ENCODE measurements at regions not wholly inside any gene's neighbourhood (a gene's known extent, or its start where the extent isn't known, plus 50 kb on each side); places are given as distances from the start of the nearest gene placed in this dataset.

- H3K27me3 ChIP-seq (ENCODE audit: control insufficient read depth, insufficient read depth, low read length) = no peaks in the 10 kb centered on the region
- peaks cover 3% of the 10 kb centered on the region; the same call in 1 of the 2 replicates for H3K36me3 ChIP-seq (ENCODE audit: control insufficient read depth, insufficient read depth, low read length)
- H3K9me3 ChIP-seq (ENCODE audit: control insufficient read depth, insufficient read depth, low read depth, low read length) = peaks cover 15% of the 10 kb centered on the region
- peaks cover 4% of the 10 kb centered on the region; the same call in 1 of the 2 replicates for H3K4me1 ChIP-seq (ENCODE audit: control insufficient read depth, insufficient read depth, low read length)
- H3K27ac ChIP-seq (ENCODE audit: low read depth, low read length) = peak overlapping the region; percentile 37; the same call in 1 of the 2 replicates
- no peak overlapping the region for H3K9ac ChIP-seq (ENCODE audit: low read length)
- H3K4me3 ChIP-seq (ENCODE audit: low read depth, low read length) = no peak overlapping the region
These were observed 293.6 kb upstream of the FAT4 start for GRCh38 chr4:125021189-125021588.

DNA sequence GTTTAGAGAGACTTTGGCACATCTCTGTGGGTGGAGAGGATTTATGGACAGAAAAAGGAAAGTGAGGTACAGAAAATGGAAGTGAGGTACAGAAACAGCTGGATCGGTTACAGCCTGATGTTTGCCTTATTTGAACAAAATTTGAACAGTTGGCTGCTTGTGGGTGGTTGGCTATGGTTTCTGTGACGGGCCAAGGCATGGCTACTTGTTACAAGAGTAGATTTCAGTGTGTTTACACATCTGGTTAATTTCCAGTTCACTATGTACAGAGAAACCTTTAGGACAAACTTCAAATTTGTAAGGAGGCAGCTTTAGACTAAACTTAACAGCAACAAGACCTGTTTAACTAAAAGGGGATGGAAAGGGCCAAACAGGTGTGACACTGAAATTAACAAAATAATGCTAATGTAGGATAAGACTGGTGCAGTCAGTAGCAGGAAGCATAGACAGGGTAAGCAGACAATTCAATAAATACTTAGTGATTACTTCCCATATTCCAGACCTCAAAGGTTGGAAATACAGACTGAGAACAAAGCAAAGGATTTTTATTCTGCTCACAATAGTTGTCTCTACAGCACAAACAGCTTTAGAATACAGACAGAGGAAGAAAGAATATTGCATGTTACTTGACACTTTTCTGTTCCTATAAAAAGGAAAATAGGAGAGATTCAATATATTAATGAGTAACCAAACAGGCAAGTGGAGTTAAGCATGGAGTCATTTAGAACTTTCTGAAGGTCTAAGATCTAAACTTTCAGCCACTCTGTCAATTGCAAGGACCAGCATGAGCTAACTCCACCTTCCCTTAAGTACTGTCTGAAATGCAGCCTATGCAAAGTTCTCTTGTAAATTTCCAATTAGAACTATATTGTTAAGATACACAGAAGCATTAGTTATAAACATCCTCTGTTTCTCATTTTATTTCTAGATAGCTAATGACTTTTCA, 294.4 kb upstream of the FAT4 start:
- Histone ChIP-seq H3K9me3 (ENCODE audit: control insufficient read depth, insufficient read depth, low read depth, low read length) (peaks cover 15% of the 10 kb centered on the region), H3K27ac (ENCODE audit: low read depth, low read length) (peak overlapping the region; percentile 37; the same call in 1 of the 2 replicates), H3K4me1 (ENCODE audit: control insufficient read depth, insufficient read depth, low read length) (peaks cover 4% of the 10 kb centered on the region; the same call in 1 of the 2 replicates), H3K9ac (ENCODE audit: low read length) (no peak overlapping the region), H3K4me3 (ENCODE audit: low read depth, low read length) (no peak overlapping the region), H3K27me3 (ENCODE audit: control insufficient read depth, insufficient read depth, low read length) (no peaks in the 10 kb centered on the region), H3K36me3 (ENCODE audit: control insufficient read depth, insufficient read depth, low read length) (peaks cover 3% of the 10 kb centered on the region; the same call in 1 of the 2 replicates)

- Histone ChIP-seq H3K36me3 (ENCODE audit: control insufficient read depth, insufficient read depth, low read length) (peaks cover 3% of the 10 kb centered on the region; the same call in 1 of the 2 replicates), H3K27ac (ENCODE audit: low read depth, low read length) (no peak overlapping the region), H3K9me3 (ENCODE audit: control insufficient read depth, insufficient read depth, low read depth, low read length) (peaks cover 15% of the 10 kb centered on the region), H3K4me3 (ENCODE audit: low read depth, low read length) (no peak overlapping the region), H3K27me3 (ENCODE audit: control insufficient read depth, insufficient read depth, low read length) (no peaks in the 10 kb centered on the region), H3K4me1 (ENCODE audit: control insufficient read depth, insufficient read depth, low read length) (peaks cover 4% of the 10 kb centered on the region; the same call in 1 of the 2 replicates), H3K9ac (ENCODE audit: low read length) (no peak overlapping the region)
These were observed 297.9 kb upstream of the FAT4 start for GRCh38 chr4:125016892-125017299.

DNA sequence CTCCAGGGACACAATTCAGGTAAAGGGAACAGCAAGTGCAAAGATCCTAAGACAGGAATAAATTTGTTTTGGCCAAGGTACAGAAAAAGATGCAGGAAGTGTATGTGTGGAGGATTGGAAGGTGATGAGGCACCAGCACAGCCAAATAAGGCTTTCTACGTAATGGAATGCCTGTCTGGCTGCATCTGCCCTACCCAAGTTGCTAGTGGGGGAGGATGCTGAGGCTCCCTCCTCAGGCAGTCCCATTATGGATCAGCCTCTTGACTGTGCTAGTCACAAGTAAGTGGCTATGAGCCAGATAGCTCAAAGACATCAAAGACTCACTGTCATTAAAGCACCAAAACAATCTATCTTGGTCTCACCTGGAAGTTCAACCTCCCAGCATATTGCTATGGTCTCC, 300.9 kb upstream of the FAT4 start:
- no peaks in the 10 kb centered on the region; the same call in 1 of the 2 replicates for H3K4me1 ChIP-seq (ENCODE audit: control insufficient read depth, insufficient read depth, low read length)
- H3K9ac ChIP-seq (ENCODE audit: low read length) = no peak overlapping the region
- no peaks in the 10 kb centered on the region for H3K36me3 ChIP-seq (ENCODE audit: control insufficient read depth, insufficient read depth, low read length)
- no peak overlapping the region for H3K4me3 ChIP-seq (ENCODE audit: low read depth, low read length)
- H3K27me3 ChIP-seq (ENCODE audit: control insufficient read depth, insufficient read depth, low read length) = no peaks in the 10 kb centered on the region
- no peak overlapping the region for H3K27ac ChIP-seq (ENCODE audit: low read depth, low read length)
- peaks cover 1% of the 10 kb centered on the region; the same call in 1 of the 2 replicates for H3K9me3 ChIP-seq (ENCODE audit: control insufficient read depth, insufficient read depth, low read depth, low read length)

GRCh38 chr4:125011646-125012045, 299.1 kb upstream of the ANKRD50 start:
- no peaks in the 10 kb centered on the region; the same call in 1 of the 2 replicates for H3K4me1 ChIP-seq (ENCODE audit: control insufficient read depth, insufficient read depth, low read length)
- H3K4me3 ChIP-seq (ENCODE audit: low read depth, low read length) = no peak overlapping the region
- H3K27me3 ChIP-seq (ENCODE audit: control insufficient read depth, insufficient read depth, low read length) = no peaks in the 10 kb centered on the region
- H3K36me3 ChIP-seq (ENCODE audit: control insufficient read depth, insufficient read depth, low read length) = no peaks in the 10 kb centered on the region
- peaks cover 4% of the 10 kb centered on the region; the same call in 1 of the 2 replicates for H3K9me3 ChIP-seq (ENCODE audit: control insufficient read depth, insufficient read depth, low read depth, low read length)
- H3K9ac ChIP-seq (ENCODE audit: low read length) = no peak overlapping the region
- no peak overlapping the region for H3K27ac ChIP-seq (ENCODE audit: low read depth, low read length)

DNA sequence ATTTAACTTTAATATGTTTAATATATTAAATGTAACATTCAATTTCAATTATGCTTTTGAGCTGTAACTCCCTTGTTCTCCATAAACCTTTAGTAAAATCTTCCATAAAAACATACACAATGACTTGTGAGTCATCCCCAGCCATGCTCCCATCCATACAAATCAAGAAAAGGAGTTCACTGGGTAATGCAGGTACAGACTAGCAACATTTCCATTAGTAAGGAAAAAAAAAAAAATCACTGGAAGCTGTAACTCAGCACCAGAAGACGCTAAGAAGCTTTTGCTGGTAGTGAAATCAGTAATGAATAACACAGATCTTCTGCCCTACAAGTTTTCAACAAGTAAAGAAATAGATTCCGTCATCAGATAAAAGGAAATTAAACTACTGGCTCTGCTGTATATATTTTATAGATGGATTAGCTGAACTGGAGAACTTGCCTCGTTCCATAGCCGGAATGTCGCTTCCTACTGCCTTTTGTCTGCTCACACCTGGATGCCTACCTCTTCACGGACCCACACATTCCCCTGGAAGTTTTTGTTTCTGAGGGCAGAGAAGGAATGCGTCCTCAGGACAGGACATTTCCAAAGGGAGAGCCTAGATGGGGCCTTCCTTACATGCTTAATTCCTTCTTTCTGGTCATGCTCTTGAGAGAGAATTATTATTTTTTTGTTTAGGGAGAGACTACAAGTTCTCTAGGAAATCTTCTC, 298.4 kb upstream of the ANKRD50 start:
- H3K9me3 ChIP-seq (ENCODE audit: control insufficient read depth, insufficient read depth, low read depth, low read length) = peaks cover 6% of the 10 kb centered on the region; the same call in 1 of the 2 replicates
- H3K4me3 ChIP-seq (ENCODE audit: low read depth, low read length) = no peak overlapping the region
- H3K9ac ChIP-seq (ENCODE audit: low read length) = no peak overlapping the region
- no peaks in the 10 kb centered on the region for H3K36me3 ChIP-seq (ENCODE audit: control insufficient read depth, insufficient read depth, low read length)
- no peak overlapping the region for H3K27ac ChIP-seq (ENCODE audit: low read depth, low read length)
- H3K27me3 ChIP-seq (ENCODE audit: control insufficient read depth, insufficient read depth, low read length) = no peaks in the 10 kb centered on the region
- H3K4me1 ChIP-seq (ENCODE audit: control insufficient read depth, insufficient read depth, low read length) = no peaks in the 10 kb centered on the region; the same call in 1 of the 2 replicates

DNA sequence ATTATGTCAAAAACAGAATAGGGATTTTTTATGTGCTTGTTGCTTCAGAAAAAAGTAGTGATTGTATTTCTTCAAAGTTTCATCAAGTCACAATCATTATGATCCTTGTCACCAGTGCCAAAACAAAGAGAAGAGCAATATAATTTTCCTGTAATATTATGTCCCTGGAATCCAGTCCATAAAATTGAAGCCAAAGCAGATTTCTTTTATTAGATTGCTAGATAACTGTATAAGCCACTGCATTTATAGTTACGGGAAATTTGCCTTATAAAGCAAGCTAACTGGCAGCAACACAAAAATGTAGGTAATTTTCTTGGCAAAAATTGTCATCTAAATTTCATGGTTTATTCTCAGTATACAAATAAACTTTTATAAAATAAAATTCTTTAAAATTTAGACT, 296.1 kb upstream of the ANKRD50 start:
- Histone ChIP-seq H3K9ac (ENCODE audit: low read length) (no peak overlapping the region), H3K27ac (ENCODE audit: low read depth, low read length) (no peak overlapping the region), H3K36me3 (ENCODE audit: control insufficient read depth, insufficient read depth, low read length) (no peaks in the 10 kb centered on the region), H3K4me1 (ENCODE audit: control insufficient read depth, insufficient read depth, low read length) (no peaks in the 10 kb centered on the region; the same call in 1 of the 2 replicates), H3K27me3 (ENCODE audit: control insufficient read depth, insufficient read depth, low read length) (no peaks in the 10 kb centered on the region), H3K9me3 (ENCODE audit: control insufficient read depth, insufficient read depth, low read depth, low read length) (peaks cover 6% of the 10 kb centered on the region; the same call in 1 of the 2 replicates), H3K4me3 (ENCODE audit: low read depth, low read length) (no peak overlapping the region)

- Histone ChIP-seq H3K27ac (ENCODE audit: low read depth, low read length) (no peak overlapping the region), H3K9ac (ENCODE audit: low read length) (no peak overlapping the region), H3K4me3 (ENCODE audit: low read depth, low read length) (no peak overlapping the region), H3K9me3 (ENCODE audit: control insufficient read depth, insufficient read depth, low read depth, low read length) (peaks cover 6% of the 10 kb centered on the region; the same call in 1 of the 2 replicates), H3K36me3 (ENCODE audit: control insufficient read depth, insufficient read depth, low read length) (no peaks in the 10 kb centered on the region), H3K4me1 (ENCODE audit: control insufficient read depth, insufficient read depth, low read length) (no peaks in the 10 kb centered on the region), H3K27me3 (ENCODE audit: control insufficient read depth, insufficient read depth, low read length) (no peaks in the 10 kb centered on the region)
These were observed 292.1 kb upstream of the ANKRD50 start for GRCh38 chr4:125004676-125005075.

GRCh38 chr4:125003840-125004239, 291.3 kb upstream of the ANKRD50 start:
- Histone ChIP-seq H3K27me3 (ENCODE audit: control insufficient read depth, insufficient read depth, low read length) (no peaks in the 10 kb centered on the region), H3K4me1 (ENCODE audit: control insufficient read depth, insufficient read depth, low read length) (no peaks in the 10 kb centered on the region), H3K9me3 (ENCODE audit: control insufficient read depth, insufficient read depth, low read depth, low read length) (peaks cover 6% of the 10 kb centered on the region; the same call in 1 of the 2 replicates), H3K27ac (ENCODE audit: low read depth, low read length) (no peak overlapping the region), H3K36me3 (ENCODE audit: control insufficient read depth, insufficient read depth, low read length) (no peaks in the 10 kb centered on the region), H3K4me3 (ENCODE audit: low read depth, low read length) (no peak overlapping the region), H3K9ac (ENCODE audit: low read length) (no peak overlapping the region)

GRCh38 chr4:124997991-124998390, 285.5 kb upstream of the ANKRD50 start:
- H3K27me3 ChIP-seq (ENCODE audit: control insufficient read depth, insufficient read depth, low read length) = no peaks in the 10 kb centered on the region
- no peaks in the 10 kb centered on the region for H3K9me3 ChIP-seq (ENCODE audit: control insufficient read depth, insufficient read depth, low read depth, low read length)
- no peaks in the 10 kb centered on the region for H3K36me3 ChIP-seq (ENCODE audit: control insufficient read depth, insufficient read depth, low read length)
- H3K9ac ChIP-seq (ENCODE audit: low read length) = no peak overlapping the region
- no peak overlapping the region for H3K27ac ChIP-seq (ENCODE audit: low read depth, low read length)
- no peaks in the 10 kb centered on the region for H3K4me1 ChIP-seq (ENCODE audit: control insufficient read depth, insufficient read depth, low read length)
- no peak overlapping the region for H3K4me3 ChIP-seq (ENCODE audit: low read depth, low read length)
